Sigmoid colon (tissue), 6 donors: ENCODE measurements at regions not wholly inside any gene's neighbourhood (a gene's known extent, or its start where the extent isn't known, plus 50 kb on each side); places are given as distances from the start of the nearest gene placed in this dataset.

ENCODE experiments used
- DNase-seq: peaks from one replicate; pipeline ENCODE4 v3.0.0-alpha.2; 2019
- H3K27ac ChIP-seq, 4 donors: fragments of 200-600 bp; sonication (generic); one replicate each; pipeline ENCODE4 v1.5.1; 2016 to 2019; ENCODE audit warnings: mild to moderate bottlenecking in 1 of 4
- H3K27me3 ChIP-seq, 3 donors: fragments of 200-600 bp; sonication (generic); one replicate each; pipeline ENCODE4 v1.5.1; 2019; ENCODE audit warnings: mild to moderate bottlenecking in 1 of 3
- H3K36me3 ChIP-seq, 4 donors: fragments of 200-600 bp; sonication (generic); one replicate each; pipeline ENCODE4 v1.5.1; 2016 to 2019
- H3K4me1 ChIP-seq, 4 donors: fragments of 200-600 bp; sonication (generic); one replicate each; pipeline ENCODE4 v1.5.1; 2017 to 2019
- H3K4me3 ChIP-seq, 4 donors: fragments of 200-600 bp; sonication (generic); one replicate each; pipeline ENCODE4 v1.5.1; 2017 to 2019; ENCODE audit warnings: mild to moderate bottlenecking in 2 of 4, moderate library complexity in 1 of 4
- H3K9me3 ChIP-seq, 4 donors: fragments of 200-600 bp in 3 of 4; sonication (generic) in 3 of 4; one replicate each; pipeline versions ENCODE4 v1.5.1 to v1.6.1; 2013 to 2019
- EP300 ChIP-seq, 4 donors: sonication (generic); formaldehyde crosslinking; IDR thresholded peaks; one replicate each; pipeline ENCODE4 v1.6.1; 2017; ENCODE audit warnings: antibody characterized with exemption in 4 of 4
- POLR2A ChIP-seq, 2 donors: fragments of 450-650 bp; IDR thresholded peaks; one replicate each; pipeline ENCODE4 v1.6.1; 2016; ENCODE audit warnings: antibody characterized with exemption in 2 of 2, mild to moderate bottlenecking in 2 of 2, moderate library complexity in 2 of 2
- POLR2AphosphoS5 ChIP-seq, 4 donors: sonication (generic); formaldehyde crosslinking; IDR thresholded peaks; one replicate each; pipeline ENCODE4 v1.6.1; 2017; ENCODE audit warnings: antibody characterized with exemption in 4 of 4
- WGBS, 2 donors: extraction: QIAGEN DNeasy Blood & Tissue Kit; methylation state at CpG; one replicate each; pipeline ENCODE4 v1.1.7; 2013; 5-methylcytosine and 5-hydroxymethylcytosine counted together
- intact Hi-C: fragments of 100-400 bp; cut with DNase I; formaldehyde crosslinking; loops from one replicate; pipeline ENCODE4 v1.15.1; 2023
- TF ChIP-seq, protein P1 (sequence below), 4 experiments: fragments of 450-650 bp in 3 of 4; fragments of 200-600 bp in 1 of 4; IDR thresholded peaks; one replicate each; pipeline ENCODE4 v1.5.1; 2016 to 2019; ENCODE audit warnings: antibody characterized with exemption in 4 of 4, mild to moderate bottlenecking in 3 of 4, moderate library complexity in 2 of 4
- donor health status: healthy with polysubstance abuse.
- donor health status: healthy.

- Histone ChIP-seq H3K36me3 (no peaks in the 10 kb centered on the region), H3K4me3 (no peak overlapping the region), H3K9me3 (no peaks in the 10 kb centered on the region), H3K27me3 (no peaks in the 10 kb centered on the region), H3K27ac (no peak overlapping the region), H3K4me1 (no peaks in the 10 kb centered on the region)
- no peak for DNase-seq
- no peak for TF ChIP-seq EP300 (IDR thresholded peaks at IDR 0.05)
- intact Hi-C loops, result no loop called here
- 15 to 19% methylated on average over 1 of the region's 1 CpG for WGBS, 2 donors
Measured at GRCh38 chr11:43197379-43197778, 114.4 kb upstream of the API5 start.

DNA sequence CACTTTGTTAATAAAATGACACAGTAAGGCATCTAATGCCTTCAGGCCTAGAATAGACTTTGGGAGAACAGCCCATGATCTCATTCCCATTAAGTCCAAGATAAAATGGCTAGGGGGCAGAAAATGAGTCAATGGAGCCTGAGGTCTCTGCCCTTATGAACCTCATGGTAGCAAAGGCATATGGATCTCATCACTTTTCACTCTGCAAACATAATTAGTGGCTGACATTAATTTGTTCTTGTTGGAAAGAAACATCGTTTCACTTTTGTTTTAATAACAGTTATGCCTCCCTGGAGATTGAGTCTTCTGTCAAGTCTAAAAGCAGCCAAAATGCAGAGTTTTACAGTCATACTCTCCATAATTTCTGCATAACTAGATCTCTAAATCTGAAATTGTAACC lies 111.8 kb upstream of the API5 start:
- 51 to 61% methylated on average over 1 of the region's 1 CpG for WGBS, 2 donors
- Histone ChIP-seq H3K9me3 (no peaks in the 10 kb centered on the region), H3K4me1 (no peaks in the 10 kb centered on the region), H3K27ac (no peak overlapping the region), H3K36me3 (no peaks in the 10 kb centered on the region), H3K27me3 (no peaks in the 10 kb centered on the region), H3K4me3 (no peak overlapping the region)
- TF ChIP-seq, protein P1, sequence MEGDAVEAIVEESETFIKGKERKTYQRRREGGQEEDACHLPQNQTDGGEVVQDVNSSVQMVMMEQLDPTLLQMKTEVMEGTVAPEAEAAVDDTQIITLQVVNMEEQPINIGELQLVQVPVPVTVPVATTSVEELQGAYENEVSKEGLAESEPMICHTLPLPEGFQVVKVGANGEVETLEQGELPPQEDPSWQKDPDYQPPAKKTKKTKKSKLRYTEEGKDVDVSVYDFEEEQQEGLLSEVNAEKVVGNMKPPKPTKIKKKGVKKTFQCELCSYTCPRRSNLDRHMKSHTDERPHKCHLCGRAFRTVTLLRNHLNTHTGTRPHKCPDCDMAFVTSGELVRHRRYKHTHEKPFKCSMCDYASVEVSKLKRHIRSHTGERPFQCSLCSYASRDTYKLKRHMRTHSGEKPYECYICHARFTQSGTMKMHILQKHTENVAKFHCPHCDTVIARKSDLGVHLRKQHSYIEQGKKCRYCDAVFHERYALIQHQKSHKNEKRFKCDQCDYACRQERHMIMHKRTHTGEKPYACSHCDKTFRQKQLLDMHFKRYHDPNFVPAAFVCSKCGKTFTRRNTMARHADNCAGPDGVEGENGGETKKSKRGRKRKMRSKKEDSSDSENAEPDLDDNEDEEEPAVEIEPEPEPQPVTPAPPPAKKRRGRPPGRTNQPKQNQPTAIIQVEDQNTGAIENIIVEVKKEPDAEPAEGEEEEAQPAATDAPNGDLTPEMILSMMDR (IDR thresholded peaks at IDR 0.05), result no peak
- no peak for TF ChIP-seq POLR2A (IDR thresholded peaks at IDR 0.05)
- TF ChIP-seq EP300 (IDR thresholded peaks at IDR 0.05), result no peak
- no peak for TF ChIP-seq POLR2AphosphoS5 (IDR thresholded peaks at IDR 0.05)
- intact Hi-C loops, result no loop called here
- no peak for DNase-seq

DNA sequence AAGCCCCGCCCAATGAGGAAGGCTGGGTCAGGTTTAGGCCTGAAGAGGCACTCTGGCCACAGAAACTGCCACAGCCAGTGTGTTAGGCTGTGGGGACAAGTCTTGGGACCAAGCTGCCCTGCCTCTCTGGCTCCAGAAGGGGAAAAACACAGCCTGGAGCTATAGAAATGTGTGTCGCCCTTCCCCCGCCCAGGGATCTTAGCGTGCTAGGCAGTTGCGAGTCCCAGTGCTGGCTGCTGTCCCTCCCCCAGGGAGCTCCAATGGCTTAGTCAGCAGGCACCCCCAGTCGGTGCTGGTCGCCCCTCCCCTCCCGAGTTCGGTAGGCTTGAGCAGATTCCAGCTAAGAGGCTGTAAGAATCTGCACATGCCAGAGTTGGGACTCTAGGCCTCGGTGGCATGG lies 99.5 kb upstream of the API5 start:
- no peak overlapping the region for H3K27ac ChIP-seq
- intact Hi-C loops, result no loop called here
- peaks cover 0 to 2% (median under 1%) of the 10 kb centered on the region in 4 donors for H3K9me3 ChIP-seq
- DNase-seq, result no peak
- no peaks in the 10 kb centered on the region for H3K4me1 ChIP-seq
- H3K27me3 ChIP-seq, result no peaks in the 10 kb centered on the region
- no peak for TF ChIP-seq EP300 (IDR thresholded peaks at IDR 0.05)
- TF ChIP-seq POLR2AphosphoS5 (IDR thresholded peaks at IDR 0.05), result no peak
- TF ChIP-seq, protein P1 (IDR thresholded peaks at IDR 0.05), result no peak
- no peak for TF ChIP-seq POLR2A (IDR thresholded peaks at IDR 0.05)
- H3K36me3 ChIP-seq, result no peaks in the 10 kb centered on the region
- no peak overlapping the region for H3K4me3 ChIP-seq
- WGBS, 2 donors, result 73 to 80% methylated on average over 10 of the region's 10 CpGs

DNA sequence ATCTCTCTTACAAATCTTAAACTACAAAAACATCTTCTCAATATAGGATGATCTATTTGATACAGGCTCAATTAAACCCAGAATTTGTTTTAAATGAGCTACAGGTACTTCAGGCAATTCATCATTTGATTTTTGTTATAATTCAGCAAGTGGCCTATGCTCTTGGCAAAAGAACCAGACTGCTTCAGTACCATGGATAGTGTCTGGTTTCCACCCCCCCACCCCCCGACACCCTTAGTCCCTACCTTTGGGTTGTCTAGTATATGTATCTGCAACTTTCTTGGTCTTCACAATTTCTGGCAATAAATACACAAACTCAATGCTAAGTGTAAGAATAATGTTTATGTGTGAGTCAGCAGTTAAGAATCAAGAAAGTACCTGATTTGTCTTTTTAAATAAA lies 97.3 kb upstream of the API5 start:
- WGBS, 2 donors, result 23 to 33% methylated on average over 1 of the region's 1 CpG
- DNase-seq, result no peak
- TF ChIP-seq EP300 (IDR thresholded peaks at IDR 0.05), result no peak
- TF ChIP-seq POLR2A (IDR thresholded peaks at IDR 0.05), result no peak
- no peak for TF ChIP-seq POLR2AphosphoS5 (IDR thresholded peaks at IDR 0.05)
- TF ChIP-seq, protein P1 (IDR thresholded peaks at IDR 0.05), result no peak
- H3K36me3 ChIP-seq, result no peaks in the 10 kb centered on the region
- no peaks in the 10 kb centered on the region for H3K27me3 ChIP-seq
- no peak overlapping the region for H3K27ac ChIP-seq
- peaks cover 0 to 2% (median under 1%) of the 10 kb centered on the region in 4 donors for H3K9me3 ChIP-seq
- no peaks in the 10 kb centered on the region for H3K4me1 ChIP-seq
- no peak overlapping the region for H3K4me3 ChIP-seq
- intact Hi-C loops, result no loop called here

DNA sequence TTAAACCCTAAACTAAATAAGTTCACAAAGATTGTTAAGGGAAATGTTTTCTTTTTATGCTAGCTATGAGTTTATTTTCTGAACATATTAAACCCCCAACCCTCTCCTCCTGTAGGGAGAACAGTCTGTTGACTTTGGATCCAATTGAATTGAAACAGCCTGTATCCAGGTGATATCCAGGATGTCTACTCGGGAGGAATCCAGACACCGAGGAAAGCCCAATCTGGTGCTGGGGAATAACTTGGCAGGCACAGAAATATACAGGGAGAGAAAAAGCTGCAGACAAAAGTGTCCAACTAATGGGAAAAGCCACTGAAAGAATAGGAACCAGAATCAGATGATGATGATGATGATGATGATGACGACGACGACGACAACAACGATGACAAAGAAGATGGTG lies 93.9 kb upstream of the API5 start:
- no peak for DNase-seq
- 92 to 94% methylated on average over 7 of the region's 7 CpGs for WGBS, 2 donors
- TF ChIP-seq POLR2A (IDR thresholded peaks at IDR 0.05), result no peak
- TF ChIP-seq POLR2AphosphoS5 (IDR thresholded peaks at IDR 0.05), result no peak
- TF ChIP-seq, protein P1 (IDR thresholded peaks at IDR 0.05), result no peak
- no peak for TF ChIP-seq EP300 (IDR thresholded peaks at IDR 0.05)
- Histone ChIP-seq H3K4me1 (no peaks in the 10 kb centered on the region), H3K9me3 (peaks cover 0 to 4% (median 0%) of the 10 kb centered on the region in 4 donors), H3K36me3 (no peaks in the 10 kb centered on the region), H3K27me3 (no peaks in the 10 kb centered on the region), H3K27ac (no peak overlapping the region), H3K4me3 (no peak overlapping the region)
- intact Hi-C loops, result no loop called here
